ENCODE measurements at regions not wholly inside any gene's neighbourhood (a gene's known extent, or its start where the extent isn't known, plus 50 kb on each side); places are given as distances from the start of the nearest gene placed in this dataset.

DNA sequence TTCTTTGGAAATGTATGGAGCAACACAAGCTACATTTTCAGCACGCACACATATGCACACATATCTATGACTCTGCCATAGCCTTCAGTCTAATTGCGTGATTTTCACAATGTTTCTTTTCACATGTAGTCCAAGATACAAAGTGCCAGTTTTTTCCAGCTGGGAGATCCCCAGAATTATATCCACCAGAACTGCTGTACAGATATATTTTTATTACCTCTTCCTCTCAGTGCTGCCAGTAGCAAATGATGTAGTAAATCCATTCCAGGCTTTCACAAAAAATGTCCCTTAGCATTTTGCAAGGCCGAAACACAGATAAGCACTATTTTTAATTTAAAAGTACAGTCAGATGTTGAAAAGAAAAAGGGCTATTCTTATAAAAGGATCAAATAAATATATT, 719.8 kb upstream of the SEMA6D start:
- no peak for DNase-seq
- no peak overlapping the region for H3K27ac Mint-ChIP-seq
- H3K36me3 Mint-ChIP-seq: no peaks in the 10 kb centered on the region
- H3K9me3 ChIP-seq (ENCODE audit: control insufficient read depth in 2 of 3, low read length in 3 of 3): no peaks in the 10 kb centered on the region
- no peaks in the 10 kb centered on the region for H3K36me3 ChIP-seq (ENCODE audit: control insufficient read depth in 2 of 3, insufficient read depth in 3 of 3, low read length in 3 of 3)
- H3K27me3 ChIP-seq (ENCODE audit: control insufficient read depth in 2 of 2, insufficient read depth in 2 of 2, low read length in 2 of 2): no peaks in the 10 kb centered on the region
- no peak overlapping the region for H3K27ac ChIP-seq (ENCODE audit: low read depth, low read length)
- H3K27me3 Mint-ChIP-seq: no peaks in the 10 kb centered on the region
- no peaks in the 10 kb centered on the region for H3K4me1 ChIP-seq (ENCODE audit: control insufficient read depth in 2 of 2, insufficient read depth in 2 of 2, low read length in 2 of 2)
- intact Hi-C loops (cut with micrococcal nuclease): no loop called here
- no peak overlapping the region for H3K4me3 ChIP-seq (ENCODE audit: low read length)
- POLR2A ChIA-PET: no interaction called here
- no peaks in the 10 kb centered on the region for H3K4me1 Mint-ChIP-seq
- H3K4me3 Mint-ChIP-seq: no peak overlapping the region
- no peak for ATAC-seq
- H3K9me3 Mint-ChIP-seq: peaks cover 3 to 46% (median 24%) of the 10 kb centered on the region in 11 donors
- CTCF ChIA-PET: no interaction called here

DNA sequence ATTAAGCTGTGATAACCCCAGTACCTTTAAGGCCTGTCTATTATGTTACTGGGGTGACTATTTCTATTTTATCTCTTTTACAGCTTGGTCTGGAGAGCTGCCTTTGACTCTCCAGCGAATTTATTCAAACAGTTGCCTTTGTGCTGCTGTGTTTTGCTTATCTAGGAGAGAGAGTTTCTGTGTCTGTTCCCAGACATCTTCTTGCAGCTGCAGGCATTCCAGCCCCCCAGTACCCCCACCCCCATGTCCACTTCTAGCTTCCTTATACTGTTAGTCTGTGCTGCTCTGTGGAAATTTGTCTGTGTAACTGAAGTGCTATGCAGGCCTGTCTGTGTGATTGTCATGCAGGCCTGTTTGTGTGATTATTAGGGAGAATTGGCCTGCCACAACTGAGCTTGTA, 713.7 kb upstream of the SEMA6D start:
- Histone ChIP-seq H3K9me3 (ENCODE audit: control insufficient read depth in 2 of 3, low read length in 3 of 3) (no peaks in the 10 kb centered on the region), H3K36me3 (ENCODE audit: control insufficient read depth in 2 of 3, insufficient read depth in 3 of 3, low read length in 3 of 3) (no peaks in the 10 kb centered on the region), H3K27me3 (ENCODE audit: control insufficient read depth in 2 of 2, insufficient read depth in 2 of 2, low read length in 2 of 2) (no peaks in the 10 kb centered on the region), H3K27ac (ENCODE audit: low read depth, low read length) (no peak overlapping the region), H3K4me1 (ENCODE audit: control insufficient read depth in 2 of 2, insufficient read depth in 2 of 2, low read length in 2 of 2) (no peaks in the 10 kb centered on the region), H3K4me3 (ENCODE audit: low read length) (no peak overlapping the region)
- ChIA-PET CTCF (no interaction called here), POLR2A (no interaction called here)
- Mint-ChIP-seq H3K27me3 (no peaks in the 10 kb centered on the region), H3K4me3 (no peak overlapping the region), H3K9me3 (peaks cover 4 to 42% (median 19%) of the 10 kb centered on the region in 11 donors), H3K27ac (no peak overlapping the region), H3K4me1 (no peaks in the 10 kb centered on the region), H3K36me3 (no peaks in the 10 kb centered on the region)
- intact Hi-C loops (cut with micrococcal nuclease): no loop called here
- no peak for DNase-seq
- no peak for ATAC-seq

DNA sequence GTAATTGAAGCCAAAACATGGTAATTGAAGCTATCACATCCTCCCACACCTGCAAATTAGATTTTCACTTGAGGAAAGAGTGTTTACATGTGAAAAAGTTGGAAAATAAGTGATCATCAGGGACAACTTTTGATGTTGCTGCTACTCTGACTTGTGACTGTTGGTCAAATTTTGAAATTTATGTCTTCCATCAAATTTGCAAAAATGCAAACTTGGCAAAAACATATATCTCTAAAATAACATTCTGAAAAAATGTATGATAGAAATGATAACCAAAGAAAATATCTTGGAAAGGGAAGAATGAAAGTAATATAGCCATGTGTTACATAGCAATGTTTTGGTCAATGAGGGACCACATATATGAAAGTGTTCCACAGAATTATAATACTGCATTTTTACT, 703.9 kb upstream of the SEMA6D start:
- H3K9me3 ChIP-seq (ENCODE audit: control insufficient read depth in 2 of 3, low read length in 3 of 3): no peaks in the 10 kb centered on the region
- ATAC-seq (no peak), DNase-seq (no peak)
- peaks cover 0 to 21% (median 7%) of the 10 kb centered on the region in 11 donors for H3K9me3 Mint-ChIP-seq
- no peaks in the 10 kb centered on the region for H3K36me3 ChIP-seq (ENCODE audit: control insufficient read depth in 2 of 3, insufficient read depth in 3 of 3, low read length in 3 of 3)
- H3K36me3 Mint-ChIP-seq: no peaks in the 10 kb centered on the region
- CTCF ChIA-PET: no interaction called here
- POLR2A ChIA-PET: no interaction called here
- no peaks in the 10 kb centered on the region for H3K27me3 ChIP-seq (ENCODE audit: control insufficient read depth in 2 of 2, insufficient read depth in 2 of 2, low read length in 2 of 2)
- H3K4me3 Mint-ChIP-seq: no peak overlapping the region
- H3K27ac ChIP-seq (ENCODE audit: low read depth, low read length): no peak overlapping the region
- H3K4me1 Mint-ChIP-seq: no peaks in the 10 kb centered on the region
- H3K27me3 Mint-ChIP-seq: no peaks in the 10 kb centered on the region
- no peak overlapping the region for H3K27ac Mint-ChIP-seq
- H3K4me1 ChIP-seq (ENCODE audit: control insufficient read depth in 2 of 2, insufficient read depth in 2 of 2, low read length in 2 of 2): no peaks in the 10 kb centered on the region
- no peak overlapping the region for H3K4me3 ChIP-seq (ENCODE audit: low read length)
- intact Hi-C loops (cut with micrococcal nuclease): no loop called here

DNA sequence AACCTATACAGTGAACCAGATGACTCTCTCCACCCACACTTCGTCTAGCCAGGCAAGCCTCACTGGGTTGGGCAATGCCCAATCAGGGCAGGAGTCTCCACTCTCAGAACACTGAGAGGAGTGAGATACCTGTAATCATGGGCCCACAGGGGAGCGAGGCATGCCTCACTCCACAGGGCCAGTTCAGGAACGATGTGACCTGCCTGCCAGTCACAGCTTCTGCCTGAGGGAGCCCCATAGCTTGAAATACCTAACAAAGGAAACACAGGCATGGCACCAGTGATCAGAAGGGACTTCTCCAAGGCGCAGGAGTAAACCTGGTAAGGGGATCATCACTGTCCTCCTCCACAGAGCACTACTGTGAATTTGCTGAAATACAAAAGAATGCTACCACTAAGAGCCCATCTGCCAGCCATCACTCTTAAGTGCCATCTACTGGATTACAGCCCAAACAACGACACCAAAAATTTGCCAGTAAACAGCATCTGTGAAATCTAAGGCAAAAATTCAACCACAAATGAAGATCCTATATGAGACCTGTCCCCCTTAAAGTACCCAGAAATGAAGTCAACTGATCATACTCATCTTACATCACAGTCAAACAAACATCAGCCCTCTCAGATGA, 689.9 kb upstream of the SEMA6D start:
- H3K4me3 Mint-ChIP-seq: no peak overlapping the region
- peaks cover 0 to 31% (median 8%) of the 10 kb centered on the region in 11 donors for H3K9me3 Mint-ChIP-seq
- Histone ChIP-seq H3K9me3 (ENCODE audit: control insufficient read depth in 2 of 3, low read length in 3 of 3) (no peaks in the 10 kb centered on the region), H3K4me3 (ENCODE audit: low read length) (no peak overlapping the region), H3K27me3 (ENCODE audit: control insufficient read depth in 2 of 2, insufficient read depth in 2 of 2, low read length in 2 of 2) (no peaks in the 10 kb centered on the region), H3K4me1 (ENCODE audit: control insufficient read depth in 2 of 2, insufficient read depth in 2 of 2, low read length in 2 of 2) (no peaks in the 10 kb centered on the region), H3K27ac (ENCODE audit: low read depth, low read length) (no peak overlapping the region), H3K36me3 (ENCODE audit: control insufficient read depth in 2 of 3, insufficient read depth in 3 of 3, low read length in 3 of 3) (no peaks in the 10 kb centered on the region)
- intact Hi-C loops (cut with micrococcal nuclease): no loop called here
- no peak for DNase-seq
- peak overlapping the region in 1 of 9 donors; percentile 18 for H3K27ac Mint-ChIP-seq
- ChIA-PET POLR2A (no interaction called here), CTCF (no interaction called here)
- no peaks in the 10 kb centered on the region for H3K36me3 Mint-ChIP-seq
- ATAC-seq: no peak
- no peaks in the 10 kb centered on the region for H3K27me3 Mint-ChIP-seq
- H3K4me1 Mint-ChIP-seq: no peaks in the 10 kb centered on the region

DNA sequence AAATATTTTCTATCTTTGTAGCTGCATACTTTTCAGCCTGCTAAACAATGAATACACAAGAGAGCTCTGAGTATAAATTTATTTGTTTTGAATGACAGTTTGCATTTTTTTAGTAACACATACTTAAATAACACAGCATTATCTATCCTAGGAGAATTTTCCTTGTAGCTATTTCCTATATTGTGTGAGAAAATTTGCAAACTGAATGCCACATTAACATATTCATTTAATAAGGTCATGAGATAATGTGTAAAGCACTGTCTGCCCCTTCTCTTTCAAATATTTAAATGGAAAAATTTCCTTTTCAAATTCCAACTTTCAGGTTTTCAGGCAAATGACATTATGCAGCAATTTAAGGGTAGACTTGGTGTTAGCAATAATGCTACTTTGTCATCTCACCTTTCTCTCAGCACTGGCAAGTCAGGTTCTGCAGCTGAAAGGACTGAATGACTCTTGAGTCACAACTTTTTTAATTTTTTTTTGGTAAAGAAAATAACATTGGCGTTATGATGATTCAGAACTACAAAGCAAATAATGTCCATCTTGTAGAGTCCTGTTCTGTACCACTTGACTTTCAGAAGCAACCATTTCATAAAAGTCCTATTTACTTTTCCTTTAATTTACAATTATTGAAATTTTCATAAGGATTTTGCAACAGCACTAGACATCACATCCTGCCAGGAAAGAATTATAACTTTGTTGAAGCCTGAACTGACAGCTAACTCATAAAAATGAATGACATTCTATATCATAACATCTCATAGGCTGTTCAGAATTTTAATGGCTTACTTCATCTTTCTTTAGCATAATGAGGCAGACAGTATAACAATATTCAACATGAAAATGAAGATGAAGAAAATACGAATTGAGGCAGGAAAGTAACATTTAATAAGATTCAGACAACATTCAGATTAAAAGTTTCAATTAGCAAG, 681.6 kb upstream of the SEMA6D start:
- H3K4me1 ChIP-seq (ENCODE audit: control insufficient read depth in 2 of 2, insufficient read depth in 2 of 2, low read length in 2 of 2): no peaks in the 10 kb centered on the region
- no peaks in the 10 kb centered on the region for H3K4me1 Mint-ChIP-seq
- no peak for ATAC-seq
- H3K4me3 ChIP-seq (ENCODE audit: low read length): no peak overlapping the region
- no peaks in the 10 kb centered on the region for H3K36me3 Mint-ChIP-seq
- no peak overlapping the region for H3K27ac Mint-ChIP-seq
- H3K4me3 Mint-ChIP-seq: no peak overlapping the region
- intact Hi-C loops (cut with micrococcal nuclease): no loop called here
- no peaks in the 10 kb centered on the region for H3K36me3 ChIP-seq (ENCODE audit: control insufficient read depth in 2 of 3, insufficient read depth in 3 of 3, low read length in 3 of 3)
- CTCF ChIA-PET: no interaction called here
- peaks cover 0 to 9% (median 3%) of the 10 kb centered on the region in 11 donors for H3K9me3 Mint-ChIP-seq
- no peaks in the 10 kb centered on the region for H3K27me3 Mint-ChIP-seq
- H3K27me3 ChIP-seq (ENCODE audit: control insufficient read depth in 2 of 2, insufficient read depth in 2 of 2, low read length in 2 of 2): no peaks in the 10 kb centered on the region
- POLR2A ChIA-PET: no interaction called here
- no peak for DNase-seq
- no peak overlapping the region for H3K27ac ChIP-seq (ENCODE audit: low read depth, low read length)
- no peaks in the 10 kb centered on the region for H3K9me3 ChIP-seq (ENCODE audit: control insufficient read depth in 2 of 3, low read length in 3 of 3)

DNA sequence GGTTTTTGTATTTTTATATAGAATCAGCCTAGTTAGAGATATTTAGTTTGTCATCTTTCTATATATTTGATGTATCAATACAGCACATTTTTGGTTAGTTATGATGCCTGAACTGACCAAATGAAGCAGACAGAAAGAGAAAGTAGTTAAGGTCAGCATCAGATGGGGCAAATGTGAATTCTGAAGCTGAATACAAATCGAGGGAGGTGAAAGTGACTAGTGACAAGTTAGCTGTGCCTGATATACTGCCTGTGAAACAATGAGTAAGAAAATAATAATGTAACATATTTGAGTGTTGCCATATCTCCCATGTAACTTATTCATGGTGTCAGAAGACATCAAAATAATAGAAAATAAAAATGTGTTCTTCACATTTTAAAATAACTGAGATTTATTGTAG, 680.3 kb upstream of the SEMA6D start:
- Histone ChIP-seq H3K27me3 (ENCODE audit: control insufficient read depth in 2 of 2, insufficient read depth in 2 of 2, low read length in 2 of 2) (no peaks in the 10 kb centered on the region), H3K9me3 (ENCODE audit: control insufficient read depth in 2 of 3, low read length in 3 of 3) (no peaks in the 10 kb centered on the region), H3K4me1 (ENCODE audit: control insufficient read depth in 2 of 2, insufficient read depth in 2 of 2, low read length in 2 of 2) (no peaks in the 10 kb centered on the region), H3K4me3 (ENCODE audit: low read length) (no peak overlapping the region), H3K36me3 (ENCODE audit: control insufficient read depth in 2 of 3, insufficient read depth in 3 of 3, low read length in 3 of 3) (no peaks in the 10 kb centered on the region), H3K27ac (ENCODE audit: low read depth, low read length) (no peak overlapping the region)
- intact Hi-C loops (cut with micrococcal nuclease): no loop called here
- Mint-ChIP-seq H3K36me3 (no peaks in the 10 kb centered on the region), H3K9me3 (peaks cover 0 to 7% (median 2%) of the 10 kb centered on the region in 11 donors), H3K4me1 (no peaks in the 10 kb centered on the region), H3K4me3 (no peak overlapping the region), H3K27ac (no peak overlapping the region), H3K27me3 (no peaks in the 10 kb centered on the region)
- DNase-seq: no peak
- POLR2A ChIA-PET: no interaction called here
- ATAC-seq: no peak
- CTCF ChIA-PET: no interaction called here

DNA sequence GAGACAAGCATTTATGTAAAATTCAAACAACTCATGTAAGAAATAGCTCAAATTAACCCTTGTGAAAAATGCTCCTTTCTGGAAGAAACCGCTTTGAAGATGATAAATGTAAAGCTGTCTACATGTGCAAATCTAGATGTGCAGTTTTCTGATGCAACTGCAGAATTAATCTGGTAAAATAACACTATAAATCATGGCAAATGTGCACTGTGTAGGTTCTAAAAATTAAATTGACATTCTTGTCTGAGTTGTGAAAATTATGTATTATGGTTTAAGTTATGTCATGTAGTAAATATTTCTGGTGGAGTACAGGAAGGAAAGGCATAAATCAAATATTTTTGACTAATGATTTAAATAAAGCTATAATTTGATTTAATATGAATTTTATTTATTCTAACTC, 678.1 kb upstream of the SEMA6D start:
- CTCF ChIA-PET: no interaction called here
- Mint-ChIP-seq H3K4me1 (no peaks in the 10 kb centered on the region), H3K27me3 (no peaks in the 10 kb centered on the region), H3K27ac (no peak overlapping the region), H3K36me3 (no peaks in the 10 kb centered on the region), H3K4me3 (no peak overlapping the region), H3K9me3 (peaks cover 0 to 7% (median 2%) of the 10 kb centered on the region in 11 donors)
- Histone ChIP-seq H3K4me3 (ENCODE audit: low read length) (no peak overlapping the region), H3K9me3 (ENCODE audit: control insufficient read depth in 2 of 3, low read length in 3 of 3) (no peaks in the 10 kb centered on the region), H3K4me1 (ENCODE audit: control insufficient read depth in 2 of 2, insufficient read depth in 2 of 2, low read length in 2 of 2) (no peaks in the 10 kb centered on the region), H3K27me3 (ENCODE audit: control insufficient read depth in 2 of 2, insufficient read depth in 2 of 2, low read length in 2 of 2) (no peaks in the 10 kb centered on the region), H3K36me3 (ENCODE audit: control insufficient read depth in 2 of 3, insufficient read depth in 3 of 3, low read length in 3 of 3) (no peaks in the 10 kb centered on the region), H3K27ac (ENCODE audit: low read depth, low read length) (no peak overlapping the region)
- intact Hi-C loops (cut with micrococcal nuclease): no loop called here
- POLR2A ChIA-PET: interaction anchor here (0.6 kb wide), 1 partner anchor 485 kb away, joined by 5 read pairs; no protein-coding TSS in a partner anchor
- no peak for DNase-seq
- ATAC-seq: no peak

All from naive thymus-derived CD4-positive, alpha-beta T cell (primary cell).